GM12873 (cell line): ENCODE measurements at regions not wholly inside any gene's neighbourhood (a gene's known extent, or its start where the extent isn't known, plus 50 kb on each side); places are given as distances from the start of the nearest gene placed in this dataset.

Experiments used
- CTCF ChIP-seq: IDR thresholded peaks from 2 replicates; pipeline ENCODE4 v1.5.1; 2012; ENCODE audit warnings: low read depth, mild to moderate bottlenecking, moderate library complexity, low read length, control low read depth; ENCODE audit not compliant: insufficient read depth; ENCODE audit errors: missing control alignments

DNA sequence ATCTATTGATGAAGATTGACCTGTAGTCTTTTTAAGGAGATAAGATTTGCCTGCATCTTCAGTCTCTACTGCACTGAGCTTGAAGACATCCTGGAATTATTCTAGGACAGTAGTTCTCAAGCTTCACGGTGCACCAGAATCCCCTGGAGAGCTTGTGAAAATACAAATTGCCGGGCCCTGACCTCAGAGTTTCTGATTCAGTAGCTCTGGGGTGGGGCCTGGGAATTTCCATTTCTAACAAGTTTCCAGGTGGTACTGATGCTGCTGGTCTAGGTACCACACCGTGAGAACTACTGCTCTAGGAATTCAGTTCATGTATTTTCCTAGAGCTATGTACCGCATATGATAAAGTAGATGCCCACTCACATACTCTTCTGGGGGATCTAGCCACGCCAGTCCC is 246.1 kb downstream of the HS3ST3B1 start:
- TF ChIP-seq CTCF = no peak

DNA sequence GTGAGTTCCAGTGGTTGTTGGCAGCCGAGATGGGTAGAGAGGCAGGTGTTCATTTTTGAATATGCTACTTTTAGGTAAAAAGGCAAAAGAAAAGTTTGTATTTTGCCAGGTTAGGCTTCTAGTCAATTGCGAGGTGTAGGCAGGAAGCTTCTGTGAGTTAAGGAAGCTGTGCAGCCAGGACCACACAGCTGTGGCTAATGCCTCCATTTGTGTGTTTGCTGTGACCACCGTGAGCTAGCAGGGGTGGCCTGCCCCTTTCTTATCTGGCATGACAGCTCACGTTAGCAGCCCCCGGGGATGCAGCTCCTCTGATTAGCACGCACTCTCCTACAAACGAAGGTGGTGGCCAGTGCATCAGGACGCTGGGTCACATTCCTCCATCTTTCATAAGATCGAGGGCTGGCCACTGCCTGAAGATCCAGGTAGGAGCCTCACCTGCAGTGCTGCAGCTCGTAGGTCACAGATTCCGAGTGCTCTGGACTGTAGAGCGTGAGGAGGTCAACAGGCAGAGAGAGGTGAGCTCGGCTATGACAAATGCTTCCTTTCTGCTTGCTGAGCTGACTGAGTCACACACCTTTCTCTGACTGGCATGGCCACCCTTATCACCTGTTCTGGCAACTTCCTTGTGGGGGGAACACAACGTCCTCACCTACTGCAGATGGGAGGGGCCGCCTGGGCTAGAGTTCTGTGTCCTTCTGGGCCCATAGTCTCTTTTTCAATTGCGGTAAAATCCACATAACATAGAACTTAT is 244.4 kb downstream of the HS3ST3B1 start:
- TF ChIP-seq CTCF = no peak

GRCh38 chr17:14541714-14542113 is 240.8 kb downstream of the HS3ST3B1 start:
- TF ChIP-seq CTCF = no peak

- TF ChIP-seq CTCF = no peak
Observed at GRCh38 chr17:14539801-14540200, 238.9 kb downstream of the HS3ST3B1 start.

GRCh38 chr17:14525551-14526455 is 224.9 kb downstream of the HS3ST3B1 start:
- no peak for TF ChIP-seq CTCF

- no peak for TF ChIP-seq CTCF
Observed at GRCh38 chr17:14522795-14523387, 222.0 kb downstream of the HS3ST3B1 start.

- no peak for TF ChIP-seq CTCF
Observed at GRCh38 chr17:14514973-14515372, 214.1 kb downstream of the HS3ST3B1 start.
